ENCODE measurements at regions not wholly inside any gene's neighbourhood (a gene's known extent, or its start where the extent isn't known, plus 50 kb on each side); places are given as distances from the start of the nearest gene placed in this dataset.

DNA sequence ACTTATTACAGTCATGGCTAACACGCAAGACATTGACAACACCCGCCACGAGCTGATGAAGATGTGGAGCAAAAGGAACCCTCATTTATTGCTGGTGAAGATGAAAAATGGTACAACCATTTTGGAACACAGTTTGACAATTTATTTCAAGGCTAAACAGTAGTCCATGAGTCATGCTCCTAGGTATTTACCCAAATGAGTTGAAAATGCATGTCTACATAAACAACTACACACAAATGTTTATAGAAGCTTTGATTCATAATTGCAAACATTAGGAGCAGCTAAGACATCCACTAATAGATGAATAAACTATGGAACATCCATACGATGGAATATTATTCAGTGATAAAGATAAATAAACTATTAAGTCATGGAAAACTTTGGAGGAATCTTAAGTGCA, 580.1 kb downstream of the RAPGEF2 start:
- TF ChIP-seq, protein P1, sequence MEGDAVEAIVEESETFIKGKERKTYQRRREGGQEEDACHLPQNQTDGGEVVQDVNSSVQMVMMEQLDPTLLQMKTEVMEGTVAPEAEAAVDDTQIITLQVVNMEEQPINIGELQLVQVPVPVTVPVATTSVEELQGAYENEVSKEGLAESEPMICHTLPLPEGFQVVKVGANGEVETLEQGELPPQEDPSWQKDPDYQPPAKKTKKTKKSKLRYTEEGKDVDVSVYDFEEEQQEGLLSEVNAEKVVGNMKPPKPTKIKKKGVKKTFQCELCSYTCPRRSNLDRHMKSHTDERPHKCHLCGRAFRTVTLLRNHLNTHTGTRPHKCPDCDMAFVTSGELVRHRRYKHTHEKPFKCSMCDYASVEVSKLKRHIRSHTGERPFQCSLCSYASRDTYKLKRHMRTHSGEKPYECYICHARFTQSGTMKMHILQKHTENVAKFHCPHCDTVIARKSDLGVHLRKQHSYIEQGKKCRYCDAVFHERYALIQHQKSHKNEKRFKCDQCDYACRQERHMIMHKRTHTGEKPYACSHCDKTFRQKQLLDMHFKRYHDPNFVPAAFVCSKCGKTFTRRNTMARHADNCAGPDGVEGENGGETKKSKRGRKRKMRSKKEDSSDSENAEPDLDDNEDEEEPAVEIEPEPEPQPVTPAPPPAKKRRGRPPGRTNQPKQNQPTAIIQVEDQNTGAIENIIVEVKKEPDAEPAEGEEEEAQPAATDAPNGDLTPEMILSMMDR (IDR thresholded peaks at IDR 0.05): no peak
- TF ChIP-seq POLR2A (IDR thresholded peaks at IDR 0.05; ENCODE audit: low read depth) (no peak), EP300 (IDR thresholded peaks at IDR 0.05) (no peak), POLR2AphosphoS5 (IDR thresholded peaks at IDR 0.05) (no peak)

Data from esophagus muscularis mucosa (tissue), 4 donors.